Thyroid gland (tissue), 4 donors: ENCODE measurements at regions not wholly inside any gene's neighbourhood (a gene's known extent, or its start where the extent isn't known, plus 50 kb on each side); places are given as distances from the start of the nearest gene placed in this dataset.

Source experiments
- CTCF ChIP-seq, 6 experiments: fragments of 200-600 bp in 3 of 6; fragments of 450-650 bp in 3 of 6; sonication (generic) in 3 of 6; IDR thresholded peaks; one replicate each; pipeline ENCODE4 v1.5.1; 2016 to 2019; ENCODE audit warnings: antibody characterized with exemption in 6 of 6, mild to moderate bottlenecking in 2 of 6, inconsistent platforms in 1 of 6, moderate library complexity in 1 of 6
- POLR2A ChIP-seq, 2 donors: fragments of 450-650 bp; IDR thresholded peaks; one replicate each; pipeline ENCODE4 v1.6.1; 2017; ENCODE audit warnings: antibody characterized with exemption in 2 of 2, mild to moderate bottlenecking in 2 of 2, moderate library complexity in 1 of 2

- no peak for TF ChIP-seq CTCF (IDR thresholded peaks at IDR 0.05)
- TF ChIP-seq POLR2A (IDR thresholded peaks at IDR 0.05), result no peak
These were observed 409.9 kb downstream of the BRINP1 start for GRCh38 chr9:118959366-118959765.
